DOHH2 (cell line): ENCODE measurements at regions not wholly inside any gene's neighbourhood (a gene's known extent, or its start where the extent isn't known, plus 50 kb on each side); places are given as distances from the start of the nearest gene placed in this dataset.

ENCODE experiments used
- CTCF ChIP-seq: fragments of 200-600 bp; sonication (generic); IDR thresholded peaks from one replicate; pipeline ENCODE4 v1.5.1; 2014; ENCODE audit warnings: antibody characterized with exemption, mild to moderate bottlenecking, low read depth, low read length; ENCODE audit not compliant: poor library complexity, severe bottlenecking
- EZH2phosphoT487 ChIP-seq: fragments of 200-600 bp; sonication (generic); IDR thresholded peaks from 2 replicates; pipeline ENCODE4 v1.6.1; 2017; ENCODE audit warnings: borderline replicate concordance, mild to moderate bottlenecking, antibody characterized with exemption, low read length, moderate library complexity, mixed read lengths

- TF ChIP-seq CTCF (no peak), EZH2phosphoT487 (no peak)
These were observed 260.6 kb upstream of the SASH1 start for GRCh38 chr6:148082044-148082443.
